DND-41 (cell line): ENCODE measurements at regions not wholly inside any gene's neighbourhood (a gene's known extent, or its start where the extent isn't known, plus 50 kb on each side); places are given as distances from the start of the nearest gene placed in this dataset.

Source experiments
- EZH2 ChIP-seq: IDR thresholded peaks from 3 replicates; pipeline ENCODE4 v1.6.1; 2012; ENCODE audit warnings: borderline replicate concordance, low read depth, mild to moderate bottlenecking, moderate library complexity, low read length, inconsistent platforms; ENCODE audit not compliant: severe bottlenecking
- TF ChIP-seq, protein P1 (sequence below): IDR thresholded peaks from 2 replicates; pipeline ENCODE4 v1.5.1; 2012; ENCODE audit warnings: borderline replicate concordance, low read length, moderate library complexity, mild to moderate bottlenecking; ENCODE audit not compliant: poor library complexity, severe bottlenecking; ENCODE audit errors: extremely low read depth

DNA sequence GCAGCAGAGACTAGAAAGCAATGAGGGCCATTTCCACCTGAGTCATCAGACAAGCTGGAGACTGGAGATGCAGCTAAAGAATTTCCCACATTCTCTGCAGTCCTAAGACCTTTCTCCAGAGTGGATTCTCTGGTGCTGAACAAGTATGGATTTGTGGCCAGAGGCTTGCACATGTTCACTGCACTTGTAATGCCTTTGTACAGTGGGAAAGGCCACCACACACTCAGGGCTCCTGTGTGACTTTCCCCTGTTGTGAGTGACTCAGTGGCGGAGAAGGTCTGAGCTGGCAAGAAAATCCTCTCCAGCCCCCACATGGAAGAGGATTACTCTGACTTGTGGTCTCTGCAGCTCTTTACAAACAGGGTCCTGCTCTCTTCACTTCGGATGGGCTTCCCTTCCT lies 192.3 kb downstream of the C6orf118 start:
- TF ChIP-seq, protein P1, sequence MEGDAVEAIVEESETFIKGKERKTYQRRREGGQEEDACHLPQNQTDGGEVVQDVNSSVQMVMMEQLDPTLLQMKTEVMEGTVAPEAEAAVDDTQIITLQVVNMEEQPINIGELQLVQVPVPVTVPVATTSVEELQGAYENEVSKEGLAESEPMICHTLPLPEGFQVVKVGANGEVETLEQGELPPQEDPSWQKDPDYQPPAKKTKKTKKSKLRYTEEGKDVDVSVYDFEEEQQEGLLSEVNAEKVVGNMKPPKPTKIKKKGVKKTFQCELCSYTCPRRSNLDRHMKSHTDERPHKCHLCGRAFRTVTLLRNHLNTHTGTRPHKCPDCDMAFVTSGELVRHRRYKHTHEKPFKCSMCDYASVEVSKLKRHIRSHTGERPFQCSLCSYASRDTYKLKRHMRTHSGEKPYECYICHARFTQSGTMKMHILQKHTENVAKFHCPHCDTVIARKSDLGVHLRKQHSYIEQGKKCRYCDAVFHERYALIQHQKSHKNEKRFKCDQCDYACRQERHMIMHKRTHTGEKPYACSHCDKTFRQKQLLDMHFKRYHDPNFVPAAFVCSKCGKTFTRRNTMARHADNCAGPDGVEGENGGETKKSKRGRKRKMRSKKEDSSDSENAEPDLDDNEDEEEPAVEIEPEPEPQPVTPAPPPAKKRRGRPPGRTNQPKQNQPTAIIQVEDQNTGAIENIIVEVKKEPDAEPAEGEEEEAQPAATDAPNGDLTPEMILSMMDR = no peak
- no peak for TF ChIP-seq EZH2
